ENCODE measurements at regions not wholly inside any gene's neighbourhood (a gene's known extent, or its start where the extent isn't known, plus 50 kb on each side); places are given as distances from the start of the nearest gene placed in this dataset.
"Not testable (repeated sequence)": the region's sequence is repeated elsewhere in the genome, so short reads cannot be mapped to it uniquely, and the experiment has no call there.

- no peak for DNase-seq (ENCODE audit: low spot score)
Measured at GRCh38 chr3:161600173-161600572, 103.6 kb downstream of the OTOL1 start.

GRCh38 chr3:161602475-161602874, 105.9 kb downstream of the OTOL1 start:
- DNase-seq (ENCODE audit: low spot score): no peak

- no peak for DNase-seq (ENCODE audit: low spot score)
Measured at GRCh38 chr3:161602918-161603317, 106.3 kb downstream of the OTOL1 start.

- DNase-seq (ENCODE audit: low spot score): no peak
Measured at GRCh38 chr3:161607056-161607455, 110.4 kb downstream of the OTOL1 start.

GRCh38 chr3:161619351-161619750, 122.7 kb downstream of the OTOL1 start:
- DNase-seq (ENCODE audit: low spot score): no peak

GRCh38 chr3:161630794-161631193, 134.2 kb downstream of the OTOL1 start:
- DNase-seq (ENCODE audit: low spot score): no peak

- no peak for DNase-seq (ENCODE audit: low spot score)
Measured at GRCh38 chr3:161631536-161631935, 134.9 kb downstream of the OTOL1 start.

- DNase-seq (ENCODE audit: low spot score): no peak
Measured at GRCh38 chr3:161637559-161637958, 141.0 kb downstream of the OTOL1 start.

- DNase-seq (ENCODE audit: low spot score): not testable (repeated sequence)
Measured at GRCh38 chr3:161639095-161639494, 142.5 kb downstream of the OTOL1 start.

GRCh38 chr3:161640181-161640580, 143.6 kb downstream of the OTOL1 start:
- no peak for DNase-seq (ENCODE audit: low spot score)

GRCh38 chr3:161641287-161641686, 144.7 kb downstream of the OTOL1 start:
- no peak for DNase-seq (ENCODE audit: low spot score)

- DNase-seq (ENCODE audit: low spot score): no peak
Measured at GRCh38 chr3:161644891-161645635, 148.5 kb downstream of the OTOL1 start.

GRCh38 chr3:161647936-161648470, 151.4 kb downstream of the OTOL1 start:
- no peak for DNase-seq (ENCODE audit: low spot score)

GRCh38 chr3:161649900-161650484, 153.4 kb downstream of the OTOL1 start:
- no peak for DNase-seq (ENCODE audit: low spot score)

GRCh38 chr3:161657786-161658185, 161.2 kb downstream of the OTOL1 start:
- no peak for DNase-seq (ENCODE audit: low spot score)

GRCh38 chr3:161671141-161671540, 174.5 kb downstream of the OTOL1 start:
- no peak for DNase-seq (ENCODE audit: low spot score)

GRCh38 chr3:161672478-161672877, 175.9 kb downstream of the OTOL1 start:
- DNase-seq (ENCODE audit: low spot score): no peak

GRCh38 chr3:161673866-161674265, 177.3 kb downstream of the OTOL1 start:
- DNase-seq (ENCODE audit: low spot score): no peak

GRCh38 chr3:161674402-161674801, 177.8 kb downstream of the OTOL1 start:
- DNase-seq (ENCODE audit: low spot score): no peak

GRCh38 chr3:161681831-161682230, 185.2 kb downstream of the OTOL1 start:
- not testable (repeated sequence) for DNase-seq (ENCODE audit: low spot score)

GRCh38 chr3:161682715-161683114, 186.1 kb downstream of the OTOL1 start:
- DNase-seq (ENCODE audit: low spot score): no peak

- DNase-seq (ENCODE audit: low spot score): no peak
Measured at GRCh38 chr3:161689584-161690298, 193.1 kb downstream of the OTOL1 start.

GRCh38 chr3:161690299-161690620, 193.7 kb downstream of the OTOL1 start:
- no peak for DNase-seq (ENCODE audit: low spot score)
